NCI-H748 treated with DMSO at 0.1 percent for 48 hours (cell line): ENCODE measurements at regions not wholly inside any gene's neighbourhood (a gene's known extent, or its start where the extent isn't known, plus 50 kb on each side); places are given as distances from the start of the nearest gene placed in this dataset.

Source experiments
- DNase-seq: peaks from one replicate; lab custom pipeline; 2025; lab: John Stamatoyannopoulos, UW

DNA sequence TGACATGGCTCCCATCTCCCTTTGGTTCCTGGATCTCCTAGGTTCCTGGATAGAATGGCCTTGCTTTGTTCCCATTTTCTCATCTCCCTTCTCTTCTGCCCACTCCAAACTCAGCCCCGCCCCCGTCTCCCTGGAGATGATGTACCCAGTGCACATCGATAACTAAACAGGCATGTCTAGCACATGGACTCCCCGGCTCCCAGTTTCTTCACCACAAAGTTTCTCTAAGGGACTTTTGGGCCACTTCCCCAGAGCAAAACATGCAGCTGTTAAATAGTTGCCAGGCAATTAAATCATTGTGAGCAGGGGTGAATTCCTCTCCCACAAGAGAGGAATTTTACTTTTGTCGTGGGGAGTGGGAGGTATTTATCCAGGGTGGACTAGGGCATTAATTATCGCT, 259.0 kb downstream of the GADD45G start:
- DNase-seq = no peak

DNA sequence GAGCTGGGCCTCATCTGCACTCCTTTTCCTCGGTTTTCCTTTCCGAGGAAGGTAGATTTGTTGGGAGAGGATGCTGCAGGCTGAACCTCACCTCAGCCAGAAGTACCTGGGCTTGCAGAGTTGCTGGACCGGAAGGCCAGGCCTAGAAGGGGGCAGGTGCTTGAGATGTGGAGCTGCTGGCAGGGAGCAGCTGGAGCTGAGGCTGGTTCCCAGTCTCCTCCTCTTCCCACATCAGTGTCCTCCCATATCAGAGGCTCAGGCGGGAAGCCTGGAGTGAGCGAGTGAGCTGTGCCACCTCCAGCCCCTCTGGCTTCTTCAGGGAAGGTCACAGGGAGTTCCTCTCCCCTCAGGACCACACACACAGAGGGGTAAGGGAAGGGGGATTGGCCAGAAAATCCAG, 259.4 kb downstream of the GADD45G start:
- no peak for DNase-seq

GRCh38 chr9:89864731-89865130, 259.9 kb downstream of the GADD45G start:
- DNase-seq = no peak

DNA sequence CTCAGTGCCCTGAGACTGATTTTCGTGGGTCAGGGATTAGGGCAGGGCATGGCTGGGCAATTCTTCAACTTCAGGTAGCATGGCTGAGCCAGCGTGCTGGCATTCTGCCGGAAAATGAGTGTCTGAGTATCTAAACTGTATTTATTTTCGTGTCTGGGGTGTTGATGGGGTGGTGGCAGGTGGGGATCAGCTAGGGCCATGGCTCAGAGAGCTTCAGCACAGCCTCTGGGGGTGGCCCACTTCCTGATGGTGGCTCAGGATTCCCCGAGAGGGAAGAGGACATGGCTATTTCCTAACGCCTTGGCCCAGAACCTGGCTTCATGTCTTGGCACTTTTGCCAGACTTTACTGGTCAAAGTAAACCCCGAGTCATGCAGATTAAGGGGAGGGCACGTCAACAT, 260.5 kb downstream of the GADD45G start:
- DNase-seq = no peak

GRCh38 chr9:89865981-89866380, 261.2 kb downstream of the GADD45G start:
- no peak for DNase-seq

- DNase-seq = no peak
Measured at GRCh38 chr9:89866701-89867100, 261.9 kb downstream of the GADD45G start.

DNA sequence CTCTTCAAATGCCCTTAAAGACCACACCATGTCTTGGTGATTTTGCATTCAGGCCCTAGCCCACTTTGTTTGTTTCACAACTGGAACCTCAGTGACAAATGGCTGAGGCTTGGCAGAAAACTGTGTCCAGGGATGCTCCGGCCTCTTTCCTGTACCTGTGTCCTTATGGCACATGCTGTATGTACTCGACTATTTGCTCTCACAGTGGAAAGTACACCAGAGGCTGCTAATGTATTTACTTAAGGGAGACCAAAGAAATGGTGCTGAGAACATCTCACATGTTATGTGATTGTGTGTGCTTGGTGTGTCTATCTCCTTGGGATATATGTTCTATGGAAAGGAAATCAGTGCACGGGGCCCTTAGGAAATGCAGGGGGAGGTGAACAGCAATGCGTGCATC, 263.3 kb downstream of the GADD45G start:
- no peak for DNase-seq

GRCh38 chr9:89869793-89870580, 265.2 kb downstream of the GADD45G start:
- DNase-seq = no peak

- no peak for DNase-seq
Measured at GRCh38 chr9:89871871-89872331, 267.1 kb downstream of the GADD45G start.

GRCh38 chr9:89872426-89872912, 267.7 kb downstream of the GADD45G start:
- DNase-seq = no peak

DNA sequence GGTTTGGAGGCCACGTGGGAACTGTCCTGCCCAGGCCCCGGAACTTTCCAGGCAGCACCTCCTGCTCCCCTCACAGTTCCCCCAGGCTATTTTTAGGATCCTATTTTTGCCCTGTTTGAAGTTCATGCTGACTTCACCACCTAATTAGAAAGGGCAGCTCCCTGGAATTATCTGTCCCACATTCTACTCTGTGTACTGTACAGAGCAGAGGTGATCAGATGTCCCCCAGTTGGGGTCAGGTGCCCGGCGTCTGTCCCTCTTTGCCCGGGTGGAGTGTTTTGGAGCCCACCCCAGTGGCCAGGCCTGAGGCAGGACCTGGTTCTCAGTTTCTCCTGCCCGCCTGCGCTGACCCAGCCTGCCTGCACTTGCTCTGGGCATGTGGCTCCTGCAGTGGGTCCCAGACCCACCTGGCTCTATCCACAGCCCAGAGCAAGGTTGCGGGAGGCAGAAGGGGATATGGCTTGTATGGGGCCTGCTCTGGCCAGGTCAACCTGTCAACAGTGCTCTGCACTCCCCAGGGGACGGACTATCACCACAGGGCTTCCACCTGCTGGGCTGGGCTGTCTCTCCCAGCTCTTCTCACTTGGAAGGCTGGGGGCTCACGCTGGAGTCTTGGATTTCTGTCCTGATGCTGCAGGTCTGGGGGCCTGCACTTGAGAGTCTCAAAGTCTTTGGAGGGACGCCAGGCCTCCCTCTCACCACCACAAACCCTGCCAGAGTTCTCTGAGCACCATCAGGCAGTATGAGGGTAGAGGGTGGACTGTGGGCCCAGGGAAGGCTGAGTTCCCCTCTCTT, 268.3 kb downstream of the GADD45G start:
- no peak for DNase-seq

GRCh38 chr9:89873801-89874200, 269.0 kb downstream of the GADD45G start:
- DNase-seq = no peak

DNA sequence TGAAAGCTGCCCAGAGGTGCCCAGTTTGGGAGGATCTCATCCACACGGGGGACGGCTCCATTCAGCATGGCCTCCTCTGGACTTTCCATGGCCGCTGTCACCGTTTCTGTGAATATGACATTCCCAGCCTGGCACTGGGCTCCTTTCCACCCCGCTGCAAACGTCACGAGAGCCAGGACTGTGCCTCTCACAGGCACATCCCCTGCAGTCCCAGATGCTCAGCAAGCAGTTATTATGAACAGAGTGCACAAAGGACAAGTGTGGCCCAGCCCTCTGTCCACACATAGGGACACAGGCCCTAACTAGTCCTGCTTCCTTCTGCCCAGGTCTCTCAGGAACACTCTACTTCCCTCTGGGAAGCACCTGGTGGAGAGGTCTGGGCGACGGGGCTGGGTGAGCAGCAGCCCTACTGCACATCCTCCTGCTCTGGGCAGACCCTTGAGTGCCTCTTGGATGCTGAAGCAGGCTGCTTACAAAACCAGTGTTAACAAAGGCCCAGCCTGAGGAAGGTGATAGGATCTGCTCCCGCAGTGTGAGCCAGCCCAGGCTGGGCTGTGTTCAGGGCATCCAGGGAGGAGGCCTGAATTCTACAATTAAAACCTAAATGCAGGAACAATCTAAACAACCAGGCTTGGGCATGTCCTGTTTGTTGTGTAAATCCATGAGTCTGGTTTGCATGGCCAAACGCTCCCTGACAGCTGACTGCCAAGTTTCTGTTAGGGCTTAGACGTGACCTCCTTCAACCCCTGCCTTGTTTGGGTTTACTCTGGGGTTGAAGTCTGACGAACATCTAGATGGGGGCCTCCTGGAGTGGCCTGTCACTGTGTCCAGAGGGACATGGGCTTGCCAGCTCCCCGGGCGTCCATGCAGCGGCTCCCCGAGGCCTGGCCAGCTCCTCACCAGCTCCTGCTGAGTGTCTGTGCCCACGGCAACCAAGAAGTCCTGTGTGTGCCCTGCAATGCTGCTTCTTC, 269.8 kb downstream of the GADD45G start:
- DNase-seq = no peak

GRCh38 chr9:89877051-89878002, 272.5 kb downstream of the GADD45G start:
- no peak for DNase-seq

DNA sequence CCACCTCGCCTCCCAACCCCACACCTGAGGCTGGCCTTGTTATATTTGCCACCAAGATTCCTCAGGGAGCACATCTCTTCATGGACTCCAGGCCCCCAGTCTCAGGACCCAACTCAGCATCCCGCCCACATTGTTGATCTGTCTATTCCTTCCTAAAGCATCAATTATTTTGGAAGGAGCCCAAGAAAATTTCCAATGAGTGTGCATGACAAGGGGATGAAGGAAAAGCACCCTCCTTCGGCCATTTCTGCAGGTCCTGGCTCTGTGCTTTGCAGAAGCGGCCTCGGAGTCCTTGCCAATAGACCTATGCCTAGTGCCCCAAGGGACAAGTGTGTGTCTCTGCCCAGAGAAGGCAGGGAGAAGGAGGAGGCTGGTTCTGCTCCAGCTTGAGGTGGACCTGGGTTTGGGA, 273.2 kb downstream of the GADD45G start:
- DNase-seq = no peak

GRCh38 chr9:89878687-89879086, 273.9 kb downstream of the GADD45G start:
- no peak for DNase-seq

DNA sequence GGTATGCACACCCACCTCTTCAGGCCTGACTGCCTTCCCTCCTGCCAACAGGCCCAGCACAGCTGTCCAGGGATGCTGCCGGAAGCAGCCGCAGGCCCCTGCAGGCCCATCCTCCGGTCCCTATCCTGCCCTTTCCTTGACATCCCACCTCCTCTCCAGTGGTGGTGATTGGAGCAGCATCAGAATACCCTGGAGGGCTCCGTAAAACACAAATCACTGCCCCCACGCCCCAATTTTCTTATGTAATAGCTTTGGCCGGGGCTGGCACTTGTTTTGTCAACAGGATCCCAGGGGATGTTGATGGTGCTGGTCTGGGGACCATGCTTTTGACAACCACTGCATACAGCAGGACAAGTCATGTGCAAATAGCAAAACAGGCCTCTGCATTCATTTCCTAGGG, 274.5 kb downstream of the GADD45G start:
- no peak for DNase-seq

DNA sequence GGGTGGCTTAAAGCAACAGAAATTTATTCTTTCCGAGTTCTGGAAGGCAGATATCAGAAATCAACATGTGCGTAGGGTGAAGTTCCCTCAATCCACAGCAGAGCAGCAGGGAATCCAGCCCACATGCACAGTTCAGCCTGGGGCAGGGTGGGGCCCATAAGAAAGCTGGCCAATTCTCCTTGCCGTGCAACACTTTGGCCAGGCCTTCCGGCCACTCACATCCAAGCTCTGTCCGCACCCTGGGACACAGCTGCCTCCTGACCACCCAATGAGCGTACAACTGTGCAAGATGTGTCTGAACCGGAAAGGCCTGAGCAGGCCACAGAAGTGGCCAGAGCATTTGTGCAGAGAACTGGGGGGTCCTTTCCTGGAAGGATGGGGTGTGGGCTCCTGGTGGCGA, 274.9 kb downstream of the GADD45G start:
- DNase-seq = no peak

GRCh38 chr9:89880161-89880560, 275.3 kb downstream of the GADD45G start:
- DNase-seq = no peak

DNA sequence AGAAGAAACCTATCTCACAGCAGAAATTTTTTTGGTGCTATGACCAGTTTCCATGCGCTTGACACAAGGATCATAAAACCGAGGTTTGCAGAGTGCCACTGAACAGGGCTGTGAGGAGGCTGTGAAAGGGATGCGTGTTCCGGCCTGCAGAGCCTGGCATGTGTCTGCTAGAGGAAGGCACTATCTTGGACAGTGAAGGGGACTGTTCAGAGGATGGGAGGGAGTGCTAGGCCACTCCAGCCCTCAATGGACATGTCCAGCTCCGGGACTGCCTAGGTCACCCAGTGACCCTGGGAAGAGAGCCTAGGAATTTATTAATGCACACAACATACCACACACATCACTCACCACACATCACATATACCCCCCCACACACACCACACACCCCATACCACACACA, 275.9 kb downstream of the GADD45G start:
- no peak for DNase-seq

DNA sequence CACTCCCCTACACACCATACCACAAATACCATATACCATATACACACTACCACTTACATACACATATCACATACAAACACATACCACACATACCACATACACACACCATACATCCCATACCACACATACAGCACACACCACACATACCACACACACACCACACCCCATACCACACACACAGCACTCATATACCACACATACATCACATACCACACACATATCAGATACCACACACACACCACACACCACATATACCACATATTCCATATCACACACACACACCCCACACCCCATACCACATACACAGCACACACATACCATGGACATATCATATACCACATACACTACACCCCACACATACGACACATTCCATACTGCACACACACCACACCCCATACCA, 276.6 kb downstream of the GADD45G start:
- no peak for DNase-seq
